ENCODE measurements at regions not wholly inside any gene's neighbourhood (a gene's known extent, or its start where the extent isn't known, plus 50 kb on each side); places are given as distances from the start of the nearest gene placed in this dataset.
A peak's percentile ranks its signal among the peaks of the same experiment; 100 is the strongest.
"Not testable (repeated sequence)": the region's sequence is repeated elsewhere in the genome, so short reads cannot be mapped to it uniquely, and the experiment has no call there.

DNA sequence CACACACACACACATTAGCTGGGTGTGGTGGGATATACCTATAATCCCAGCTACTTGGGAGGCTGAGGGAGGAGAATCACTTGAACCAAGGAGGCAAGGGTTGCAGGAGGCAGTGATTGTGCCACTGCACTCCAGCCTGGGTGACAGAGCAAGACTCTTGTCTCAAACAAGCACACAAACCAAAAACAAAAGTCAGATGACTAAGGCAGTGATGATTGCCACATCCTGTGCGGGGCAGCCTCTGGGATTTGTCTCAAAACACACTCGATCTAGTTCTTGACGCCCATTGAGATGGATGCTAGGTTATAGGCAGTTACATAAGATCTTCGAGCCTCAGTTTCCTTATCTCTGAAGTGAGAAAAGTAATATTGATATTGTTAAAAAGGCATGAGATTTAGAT is 57.8 kb upstream of the NBPF8 start:
- not testable (repeated sequence) for H3K4me1 Mint-ChIP-seq (ENCODE audit: unreplicated experiment); DNase-seq (ENCODE audit: low spot score)

GRCh38 chr1:120356170-120356569 is 58.7 kb upstream of the NBPF8 start:
- H3K27ac Mint-ChIP-seq (ENCODE audit: unreplicated experiment); H3K36me3 Mint-ChIP-seq (ENCODE audit: low read depth, unreplicated experiment); H3K27me3 Mint-ChIP-seq (ENCODE audit: unreplicated experiment); H3K4me1 Mint-ChIP-seq (ENCODE audit: unreplicated experiment); H3K4me3 Mint-ChIP-seq (ENCODE audit: unreplicated experiment); H3K9me3 Mint-ChIP-seq (ENCODE audit: unreplicated experiment): not testable (repeated sequence)
- DNase-seq (ENCODE audit: low spot score): peak; percentile 2

More for the DNA sequence above, 57.8 kb upstream of the NBPF8 start:
- H3K4me3 Mint-ChIP-seq (ENCODE audit: unreplicated experiment); H3K36me3 Mint-ChIP-seq (ENCODE audit: low read depth, unreplicated experiment); H3K27ac Mint-ChIP-seq (ENCODE audit: unreplicated experiment); H3K9me3 Mint-ChIP-seq (ENCODE audit: unreplicated experiment); H3K27me3 Mint-ChIP-seq (ENCODE audit: unreplicated experiment): not testable (repeated sequence)

DNA sequence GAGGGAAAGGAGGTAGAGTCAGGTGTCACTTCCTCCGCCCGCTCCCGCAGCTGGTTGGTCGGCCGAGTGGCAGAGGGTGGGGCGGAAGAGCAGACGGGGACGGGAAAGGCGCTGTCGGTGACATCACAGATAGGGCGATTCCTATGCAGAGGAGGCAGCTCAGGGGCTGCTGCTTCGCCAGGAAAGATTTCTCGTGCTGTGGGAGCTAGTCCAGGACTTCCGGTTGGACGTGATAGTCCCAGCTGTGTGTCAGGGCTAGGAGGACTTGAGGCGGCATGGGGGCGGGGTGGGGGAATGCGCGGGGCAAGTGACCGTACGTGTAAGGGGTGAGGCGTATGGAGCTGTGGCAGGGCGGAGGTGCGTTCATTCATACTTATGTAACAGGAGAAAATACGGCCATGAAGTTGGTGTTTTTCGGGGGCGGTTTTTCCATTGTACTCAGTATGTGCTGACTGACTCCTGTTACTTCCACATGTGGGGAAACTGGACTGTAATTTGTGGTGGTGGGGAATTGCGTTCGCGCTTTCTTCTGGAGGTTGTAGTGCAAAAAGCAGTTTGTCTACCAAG is 60.1 kb upstream of the NBPF8 start:
- not testable (repeated sequence) for H3K36me3 Mint-ChIP-seq (ENCODE audit: low read depth, unreplicated experiment); H3K4me1 Mint-ChIP-seq (ENCODE audit: unreplicated experiment)
- peak; percentile 14 for DNase-seq (ENCODE audit: low spot score)

GRCh38 chr1:120342231-120343073 is 72.4 kb upstream of the NBPF8 start:
- H3K27me3 Mint-ChIP-seq (ENCODE audit: unreplicated experiment); H3K27ac Mint-ChIP-seq (ENCODE audit: unreplicated experiment): not testable (repeated sequence)
- DNase-seq (ENCODE audit: low spot score): peak; percentile 6

More for the DNA sequence above, 60.1 kb upstream of the NBPF8 start:
- Mint-ChIP-seq H3K27ac (ENCODE audit: unreplicated experiment) (peak overlapping the region; percentile 61), H3K4me3 (ENCODE audit: unreplicated experiment) (peak overlapping the region; percentile 42)
- H3K27me3 Mint-ChIP-seq (ENCODE audit: unreplicated experiment); H3K9me3 Mint-ChIP-seq (ENCODE audit: unreplicated experiment): not testable (repeated sequence)

GRCh38 chr1:120341756-120342155 is 73.1 kb upstream of the NBPF8 start:
- not testable (repeated sequence) for H3K4me1 Mint-ChIP-seq (ENCODE audit: unreplicated experiment); H3K36me3 Mint-ChIP-seq (ENCODE audit: low read depth, unreplicated experiment); H3K27ac Mint-ChIP-seq (ENCODE audit: unreplicated experiment); H3K27me3 Mint-ChIP-seq (ENCODE audit: unreplicated experiment); DNase-seq (ENCODE audit: low spot score); H3K9me3 Mint-ChIP-seq (ENCODE audit: unreplicated experiment)
- H3K4me3 Mint-ChIP-seq (ENCODE audit: unreplicated experiment): peak overlapping the region; percentile 87

More at GRCh38 chr1:120342231-120343073, 72.4 kb upstream of the NBPF8 start:
- H3K9me3 Mint-ChIP-seq (ENCODE audit: unreplicated experiment); H3K36me3 Mint-ChIP-seq (ENCODE audit: low read depth, unreplicated experiment); H3K4me3 Mint-ChIP-seq (ENCODE audit: unreplicated experiment); H3K4me1 Mint-ChIP-seq (ENCODE audit: unreplicated experiment): not testable (repeated sequence)

- not testable (repeated sequence) for H3K9me3 Mint-ChIP-seq (ENCODE audit: unreplicated experiment); H3K4me1 Mint-ChIP-seq (ENCODE audit: unreplicated experiment); H3K36me3 Mint-ChIP-seq (ENCODE audit: low read depth, unreplicated experiment); H3K4me3 Mint-ChIP-seq (ENCODE audit: unreplicated experiment); H3K27ac Mint-ChIP-seq (ENCODE audit: unreplicated experiment); H3K27me3 Mint-ChIP-seq (ENCODE audit: unreplicated experiment)
- DNase-seq (ENCODE audit: low spot score): peak; percentile 6
Measured at GRCh38 chr1:120340838-120341751, 73.7 kb upstream of the NBPF8 start.

DNA sequence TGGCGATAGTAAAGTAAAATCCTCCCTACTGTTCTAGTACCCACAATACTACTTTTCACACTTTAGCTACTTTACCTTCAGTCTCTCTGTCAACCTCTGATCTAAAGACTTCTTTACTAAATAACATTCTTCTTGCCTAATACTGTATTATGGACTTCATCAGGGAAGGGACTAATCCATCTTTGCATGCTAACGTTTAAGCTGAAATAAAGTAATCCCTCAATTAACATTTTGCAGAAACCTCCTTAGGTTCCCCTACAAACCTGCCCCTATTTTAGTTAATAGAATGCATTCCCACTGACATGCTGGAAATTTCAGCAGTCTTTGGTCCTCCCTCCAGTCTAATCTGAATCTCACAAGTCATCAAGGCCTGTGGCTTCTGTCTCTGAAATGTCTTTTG is 99.1 kb upstream of the NBPF8 start:
- H3K36me3 Mint-ChIP-seq (ENCODE audit: low read depth, unreplicated experiment); H3K27ac Mint-ChIP-seq (ENCODE audit: unreplicated experiment); H3K4me3 Mint-ChIP-seq (ENCODE audit: unreplicated experiment); H3K4me1 Mint-ChIP-seq (ENCODE audit: unreplicated experiment); DNase-seq (ENCODE audit: low spot score); H3K9me3 Mint-ChIP-seq (ENCODE audit: unreplicated experiment); H3K27me3 Mint-ChIP-seq (ENCODE audit: unreplicated experiment): not testable (repeated sequence)

DNA sequence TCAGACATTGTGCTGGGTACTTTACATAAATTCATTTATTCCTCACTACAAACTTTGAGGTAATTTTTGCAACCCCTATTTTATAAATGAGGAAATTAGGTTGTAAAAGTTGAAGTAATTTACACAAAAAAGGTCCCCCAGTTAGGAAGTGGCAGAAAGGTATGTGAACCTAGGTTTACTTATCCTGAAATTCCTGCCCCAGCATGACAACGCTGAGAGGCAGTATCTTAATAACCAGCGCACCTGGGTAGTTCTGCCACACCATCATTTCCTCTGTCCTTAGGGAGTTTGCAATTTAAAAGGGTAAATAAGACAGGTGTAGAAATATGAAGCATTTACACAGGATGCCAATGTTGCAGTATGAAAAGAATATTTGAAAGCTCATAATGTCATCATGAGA is 102.9 kb upstream of the NBPF8 start:
- not testable (repeated sequence) for H3K36me3 Mint-ChIP-seq (ENCODE audit: low read depth, unreplicated experiment); H3K27me3 Mint-ChIP-seq (ENCODE audit: unreplicated experiment); H3K9me3 Mint-ChIP-seq (ENCODE audit: unreplicated experiment); H3K4me1 Mint-ChIP-seq (ENCODE audit: unreplicated experiment); DNase-seq (ENCODE audit: low spot score); H3K27ac Mint-ChIP-seq (ENCODE audit: unreplicated experiment); H3K4me3 Mint-ChIP-seq (ENCODE audit: unreplicated experiment)

GRCh38 chr1:120308940-120309578 is 105.8 kb upstream of the NBPF8 start:
- not testable (repeated sequence) for H3K27ac Mint-ChIP-seq (ENCODE audit: unreplicated experiment); H3K9me3 Mint-ChIP-seq (ENCODE audit: unreplicated experiment); DNase-seq (ENCODE audit: low spot score); H3K36me3 Mint-ChIP-seq (ENCODE audit: low read depth, unreplicated experiment); H3K27me3 Mint-ChIP-seq (ENCODE audit: unreplicated experiment); H3K4me1 Mint-ChIP-seq (ENCODE audit: unreplicated experiment); H3K4me3 Mint-ChIP-seq (ENCODE audit: unreplicated experiment)

- H3K4me3 Mint-ChIP-seq (ENCODE audit: unreplicated experiment); H3K27me3 Mint-ChIP-seq (ENCODE audit: unreplicated experiment); H3K4me1 Mint-ChIP-seq (ENCODE audit: unreplicated experiment); DNase-seq (ENCODE audit: low spot score); H3K36me3 Mint-ChIP-seq (ENCODE audit: low read depth, unreplicated experiment); H3K9me3 Mint-ChIP-seq (ENCODE audit: unreplicated experiment); H3K27ac Mint-ChIP-seq (ENCODE audit: unreplicated experiment): not testable (repeated sequence)
Measured at GRCh38 chr1:120305046-120305445, 109.8 kb upstream of the NBPF8 start.

DNA sequence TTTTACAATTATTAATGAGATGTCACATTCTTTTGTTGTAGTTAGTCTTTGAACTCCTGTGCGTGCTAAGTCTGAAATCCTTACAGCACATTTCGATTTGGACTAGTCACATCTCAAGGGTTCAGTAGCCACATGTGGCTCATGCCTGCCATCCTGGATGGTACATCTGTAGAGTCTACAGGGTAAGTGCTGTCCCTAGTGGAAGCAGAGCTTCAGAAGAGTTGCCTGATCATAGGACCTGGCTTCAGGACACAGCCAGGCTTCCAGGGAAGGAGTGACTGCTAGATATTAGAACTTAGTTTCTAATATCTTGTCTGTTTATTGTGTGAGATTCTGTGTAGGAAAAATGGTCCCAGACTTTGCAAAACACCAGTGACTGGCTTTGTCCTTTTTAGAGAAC is 110.5 kb upstream of the NBPF8 start:
- not testable (repeated sequence) for H3K36me3 Mint-ChIP-seq (ENCODE audit: low read depth, unreplicated experiment); H3K4me3 Mint-ChIP-seq (ENCODE audit: unreplicated experiment); H3K27ac Mint-ChIP-seq (ENCODE audit: unreplicated experiment); H3K4me1 Mint-ChIP-seq (ENCODE audit: unreplicated experiment); DNase-seq (ENCODE audit: low spot score); H3K9me3 Mint-ChIP-seq (ENCODE audit: unreplicated experiment); H3K27me3 Mint-ChIP-seq (ENCODE audit: unreplicated experiment)

All from endothelial cell (in vitro differentiated cells).